Fibroblast of lung (primary cell): ENCODE measurements at regions not wholly inside any gene's neighbourhood (a gene's known extent, or its start where the extent isn't known, plus 50 kb on each side); places are given as distances from the start of the nearest gene placed in this dataset.

ENCODE experiments used
- DNase-seq, 2 donors: peaks; one replicate each; pipeline versions ENCODE4 v3.0.0 to v3.0.0-alpha.2; 2010; ENCODE audit warnings: low read depth in 2 of 2
- H2AFZ ChIP-seq: 2 replicates; pipeline ENCODE4 v1.5.1; 2012; ENCODE audit warnings: low read length, control low read depth, inconsistent platforms
- H3K27ac ChIP-seq: 2 replicates; pipeline ENCODE4 v1.5.1; 2011; ENCODE audit warnings: low read length, control low read depth; ENCODE audit not compliant: insufficient read depth
- H3K27me3 ChIP-seq: 2 replicates; pipeline ENCODE4 v1.5.1; 2011; ENCODE audit warnings: mild to moderate bottlenecking, low read length; ENCODE audit not compliant: control insufficient read depth, insufficient read depth
- H3K36me3 ChIP-seq: 2 replicates; pipeline ENCODE4 v1.5.1; 2011; ENCODE audit warnings: low read length; ENCODE audit not compliant: control insufficient read depth, insufficient read depth
- H3K4me1 ChIP-seq: 2 replicates; pipeline ENCODE4 v1.5.1; 2011; ENCODE audit warnings: low read length; ENCODE audit not compliant: control insufficient read depth, insufficient read depth; ENCODE audit errors: extremely low read depth
- H3K4me2 ChIP-seq: 2 replicates; pipeline ENCODE4 v1.5.1; 2011; ENCODE audit warnings: low read length, control low read depth; ENCODE audit not compliant: insufficient read depth; ENCODE audit errors: extremely low read depth
- H3K4me3 ChIP-seq, 4 experiments: fragments of 200-600 bp in 1 of 4; sonication (generic) in 1 of 4; replicated peaks in 1 of 4; 2 replicates each; pipeline ENCODE4 v1.5.1; 2011 to 2016; ENCODE audit warnings: low read length in 4 of 4, low read depth in 3 of 4, mild to moderate bottlenecking in 3 of 4, control low read depth in 2 of 4, inconsistent platforms in 1 of 4, mixed read lengths in 1 of 4; ENCODE audit not compliant: insufficient read depth in 1 of 4; ENCODE audit errors: control extremely low read depth in 1 of 4
- H3K79me2 ChIP-seq: 2 replicates; pipeline ENCODE4 v1.5.1; 2012; ENCODE audit warnings: mild to moderate bottlenecking, low read length, inconsistent platforms; ENCODE audit not compliant: control insufficient read depth, insufficient read depth
- H3K9ac ChIP-seq: 2 replicates; pipeline ENCODE4 v1.5.1; 2011; ENCODE audit warnings: mild to moderate bottlenecking, low read length, control low read depth; ENCODE audit not compliant: insufficient read depth
- H3K9me3 ChIP-seq: 2 replicates; pipeline ENCODE4 v1.5.1; 2012; ENCODE audit warnings: low read depth, low read length; ENCODE audit not compliant: control insufficient read depth, insufficient read depth
- H4K20me1 ChIP-seq: 2 replicates; pipeline ENCODE4 v1.5.1; 2011; ENCODE audit warnings: low read length; ENCODE audit not compliant: control insufficient read depth, insufficient read depth; ENCODE audit errors: extremely low read depth
- CTCF ChIP-seq, 2 donors: IDR thresholded peaks in 1 of 2; conservative IDR thresholded peaks in 1 of 2; 1 replicate in 1 of 2; 2 replicates in 1 of 2; pipeline ENCODE4 v1.5.1; 2011 to 2012; ENCODE audit warnings: low read length in 2 of 2, control low read depth in 1 of 2, inconsistent platforms in 1 of 2, low read depth in 1 of 2, mild to moderate bottlenecking in 1 of 2
- EZH2 ChIP-seq: IDR thresholded peaks from 2 replicates; pipeline ENCODE4 v1.5.1; 2012; ENCODE audit warnings: low read length, control low read depth, mild to moderate bottlenecking; ENCODE audit errors: missing control alignments

GRCh38 chr2:6024784-6025183, 332.6 kb downstream of the SOX11 start:
- no peaks in the 10 kb centered on the region for H4K20me1 ChIP-seq
- no peak overlapping the region for H3K27ac ChIP-seq
- H3K4me3 ChIP-seq: no peak overlapping the region
- no peak overlapping the region for H2AFZ ChIP-seq
- H3K79me2 ChIP-seq: no peaks in the 10 kb centered on the region
- H3K4me2 ChIP-seq: no peak overlapping the region
- no peak overlapping the region for H3K9ac ChIP-seq
- no peaks in the 10 kb centered on the region for H3K36me3 ChIP-seq
- no peaks in the 10 kb centered on the region for H3K9me3 ChIP-seq
- no peak for TF ChIP-seq CTCF (conservative IDR thresholded peaks at IDR 0.05 in 1 of 2, IDR thresholded peaks at IDR 0.05 in 1 of 2; ENCODE audit: low read depth in 1 of 2, low read length in 2 of 2)
- no peak for TF ChIP-seq EZH2
- H3K27me3 ChIP-seq: no peaks in the 10 kb centered on the region
- DNase-seq: no peak
- no peaks in the 10 kb centered on the region for H3K4me1 ChIP-seq

GRCh38 chr2:6025391-6025790, 333.2 kb downstream of the SOX11 start:
- H3K4me1 ChIP-seq: no peaks in the 10 kb centered on the region

GRCh38 chr2:6027066-6027465, 334.9 kb downstream of the SOX11 start:
- Histone ChIP-seq H3K27me3 (no peaks in the 10 kb centered on the region), H3K36me3 (no peaks in the 10 kb centered on the region), H3K9ac (no peak overlapping the region), H3K79me2 (no peaks in the 10 kb centered on the region), H3K4me1 (no peaks in the 10 kb centered on the region), H3K9me3 (no peaks in the 10 kb centered on the region), H4K20me1 (no peaks in the 10 kb centered on the region), H2AFZ (no peak overlapping the region), H3K27ac (no peak overlapping the region), H3K4me3 (no peak overlapping the region), H3K4me2 (no peak overlapping the region)
- no peak for DNase-seq
- TF ChIP-seq EZH2 (no peak), CTCF (conservative IDR thresholded peaks at IDR 0.05 in 1 of 2, IDR thresholded peaks at IDR 0.05 in 1 of 2; ENCODE audit: low read depth in 1 of 2, low read length in 2 of 2) (no peak)

More at GRCh38 chr2:6025391-6025790, 333.2 kb downstream of the SOX11 start:
- Histone ChIP-seq H3K27me3 (no peaks in the 10 kb centered on the region), H3K36me3 (no peaks in the 10 kb centered on the region), H3K27ac (no peak overlapping the region), H3K9me3 (no peaks in the 10 kb centered on the region), H2AFZ (no peak overlapping the region), H3K4me3 (no peak overlapping the region), H3K79me2 (no peaks in the 10 kb centered on the region), H3K9ac (no peak overlapping the region), H4K20me1 (no peaks in the 10 kb centered on the region), H3K4me2 (no peak overlapping the region)
- TF ChIP-seq EZH2 (no peak), CTCF (conservative IDR thresholded peaks at IDR 0.05 in 1 of 2, IDR thresholded peaks at IDR 0.05 in 1 of 2; ENCODE audit: low read depth in 1 of 2, low read length in 2 of 2) (no peak)
- no peak for DNase-seq
